H1 (cell line): ENCODE measurements at regions not wholly inside any gene's neighbourhood (a gene's known extent, or its start where the extent isn't known, plus 50 kb on each side); places are given as distances from the start of the nearest gene placed in this dataset.

Experiments
- RXRA ChIP-seq: IDR thresholded peaks from 2 replicates; pipeline ENCODE4 v1.6.1; 2011; ENCODE audit warnings: low read depth, mild to moderate bottlenecking, low read length, moderate library complexity; ENCODE audit not compliant: insufficient read depth
- TF ChIP-seq, protein P1 (sequence below): IDR thresholded peaks from 2 replicates; pipeline ENCODE4 v1.6.1; 2011; ENCODE audit warnings: low read length, improper control_type of control experiment

DNA sequence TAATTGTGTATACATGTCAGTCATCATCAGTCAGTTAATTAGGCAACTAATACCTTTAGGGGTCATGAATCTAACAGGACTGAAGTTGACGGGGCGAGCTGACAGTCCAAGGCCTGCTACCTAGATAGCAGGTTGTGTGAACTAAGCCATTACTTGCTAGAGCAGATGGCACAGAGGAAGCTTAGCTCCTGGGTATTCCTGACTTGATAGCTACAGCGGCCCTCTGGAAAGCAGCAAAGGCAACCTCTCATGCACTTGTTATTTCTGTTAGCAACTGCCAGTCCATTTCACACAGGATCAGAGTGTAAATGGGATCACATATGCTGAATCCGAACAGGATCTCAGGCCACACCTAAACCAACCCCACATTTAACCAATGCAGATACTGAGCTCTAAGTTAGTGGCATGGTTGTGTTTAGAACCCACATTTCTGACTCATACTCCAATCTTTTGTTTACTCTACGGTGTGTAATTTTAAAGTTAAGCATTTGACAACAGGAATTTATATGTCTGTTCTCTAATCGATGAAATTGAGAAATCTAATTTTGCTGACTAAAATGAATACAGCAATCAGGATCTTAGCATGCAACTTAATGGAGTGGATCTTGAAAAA lies 521.3 kb upstream of the ZNF608 start (continued):
- TF ChIP-seq, protein P1, sequence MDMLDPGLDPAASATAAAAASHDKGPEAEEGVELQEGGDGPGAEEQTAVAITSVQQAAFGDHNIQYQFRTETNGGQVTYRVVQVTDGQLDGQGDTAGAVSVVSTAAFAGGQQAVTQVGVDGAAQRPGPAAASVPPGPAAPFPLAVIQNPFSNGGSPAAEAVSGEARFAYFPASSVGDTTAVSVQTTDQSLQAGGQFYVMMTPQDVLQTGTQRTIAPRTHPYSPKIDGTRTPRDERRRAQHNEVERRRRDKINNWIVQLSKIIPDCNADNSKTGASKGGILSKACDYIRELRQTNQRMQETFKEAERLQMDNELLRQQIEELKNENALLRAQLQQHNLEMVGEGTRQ, result no peak
- no peak for TF ChIP-seq RXRA
- TF ChIP-seq, all 59 proteins: peak for 0
